Right lobe of liver (tissue), 6 donors: ENCODE measurements at regions not wholly inside any gene's neighbourhood (a gene's known extent, or its start where the extent isn't known, plus 50 kb on each side); places are given as distances from the start of the nearest gene placed in this dataset.
A peak's percentile ranks its signal among the peaks of the same experiment; 100 is the strongest.

ENCODE experiments used
- ATAC-seq, 4 donors: fragments of 200-7000 bp; cut with Tn5 transposase; one replicate each; pipeline ENCODE4 v1.9.1; 2020; ENCODE audit warnings: mild to moderate bottlenecking in 4 of 4, moderate library complexity in 4 of 4
- DNase-seq, 3 donors: peaks; one replicate each; pipeline ENCODE4 v3.0.0-alpha.2; 2020
- H3K27ac ChIP-seq, 3 donors: fragments of 200-600 bp; one replicate each; pipeline ENCODE4 v1.8.0; 2022
- H3K27me3 ChIP-seq, 2 donors: fragments of 200-600 bp; one replicate each; pipeline ENCODE4 v1.8.0; 2022
- H3K36me3 ChIP-seq, 4 donors: fragments of 200-600 bp; sonication (generic) in 1 of 4; one replicate each; pipeline versions ENCODE4 v1.5.1 to v1.8.0; 2017 to 2022; ENCODE audit warnings: control low read depth in 1 of 4
- H3K4me1 ChIP-seq, 4 donors: fragments of 200-600 bp; sonication (generic) in 1 of 4; one replicate each; pipeline versions ENCODE4 v1.5.1 to v1.8.0; 2017 to 2022; ENCODE audit warnings: control low read depth in 1 of 4
- H3K4me3 ChIP-seq, 3 donors: fragments of 200-600 bp; one replicate each; pipeline ENCODE4 v1.8.0; 2022
- H3K9me3 ChIP-seq, 4 donors: fragments of 200-600 bp; sonication (generic) in 1 of 4; one replicate each; pipeline versions ENCODE4 v1.5.1 to v1.8.0; 2017 to 2022; ENCODE audit warnings: control low read depth in 1 of 4
- POLR2A ChIP-seq: fragments of 450-650 bp; IDR thresholded peaks from one replicate; pipeline ENCODE4 v1.6.1; 2017; ENCODE audit warnings: antibody characterized with exemption, mild to moderate bottlenecking
- WGBS: methylation state at CpG from one replicate; pipeline ENCODE4 v1.1.6; 2018; ENCODE audit warnings: low coverage, low lambda C conversion rate; ENCODE audit not compliant: insufficient coverage; ENCODE audit errors: missing lambda C conversion rate; 5-methylcytosine and 5-hydroxymethylcytosine counted together
- intact Hi-C, 2 donors: fragments of 100-400 bp; cut with DNase I; formaldehyde crosslinking; loops; one replicate each; pipeline versions ENCODE4 v1.11.2 to v1.14.1; 2022
- TF ChIP-seq, protein P1 (sequence below), 4 donors: fragments of 200-600 bp in 3 of 4; fragments of 450-650 bp in 1 of 4; IDR thresholded peaks; one replicate each; pipeline versions ENCODE4 v1.5.1 to v1.8.0; 2016 to 2022; ENCODE audit warnings: antibody characterized with exemption in 4 of 4, mild to moderate bottlenecking in 2 of 4
- donor health status: DM: no; HTN: yes; CAD: no.
- donor health status: DM: no; HTN: no; CAD: no.
- donor health status: DM: no; HTN: no; CAD: no.
- donor health status: DM: no; HTN: yes; CAD: no.
- donor health status: DM: no; HTN: yes; CAD: no.

GRCh38 chr3:110193074-110193473, 855.7 kb upstream of the DPPA4 start:
- no peaks in the 10 kb centered on the region for H3K36me3 ChIP-seq
- H3K27ac ChIP-seq: no peak overlapping the region
- intact Hi-C loops: no loop called here
- no peaks in the 10 kb centered on the region for H3K4me1 ChIP-seq
- DNase-seq (no peak), ATAC-seq (no peak)
- TF ChIP-seq, protein P1, sequence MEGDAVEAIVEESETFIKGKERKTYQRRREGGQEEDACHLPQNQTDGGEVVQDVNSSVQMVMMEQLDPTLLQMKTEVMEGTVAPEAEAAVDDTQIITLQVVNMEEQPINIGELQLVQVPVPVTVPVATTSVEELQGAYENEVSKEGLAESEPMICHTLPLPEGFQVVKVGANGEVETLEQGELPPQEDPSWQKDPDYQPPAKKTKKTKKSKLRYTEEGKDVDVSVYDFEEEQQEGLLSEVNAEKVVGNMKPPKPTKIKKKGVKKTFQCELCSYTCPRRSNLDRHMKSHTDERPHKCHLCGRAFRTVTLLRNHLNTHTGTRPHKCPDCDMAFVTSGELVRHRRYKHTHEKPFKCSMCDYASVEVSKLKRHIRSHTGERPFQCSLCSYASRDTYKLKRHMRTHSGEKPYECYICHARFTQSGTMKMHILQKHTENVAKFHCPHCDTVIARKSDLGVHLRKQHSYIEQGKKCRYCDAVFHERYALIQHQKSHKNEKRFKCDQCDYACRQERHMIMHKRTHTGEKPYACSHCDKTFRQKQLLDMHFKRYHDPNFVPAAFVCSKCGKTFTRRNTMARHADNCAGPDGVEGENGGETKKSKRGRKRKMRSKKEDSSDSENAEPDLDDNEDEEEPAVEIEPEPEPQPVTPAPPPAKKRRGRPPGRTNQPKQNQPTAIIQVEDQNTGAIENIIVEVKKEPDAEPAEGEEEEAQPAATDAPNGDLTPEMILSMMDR (IDR thresholded peaks at IDR 0.05): no peak
- no peak for TF ChIP-seq POLR2A
- H3K9me3 ChIP-seq: peaks cover 0 to 6% (median 0%) of the 10 kb centered on the region in 4 donors
- H3K4me3 ChIP-seq: no peak overlapping the region
- WGBS: 62% methylated on average over 2 of the region's 2 CpGs
- no peaks in the 10 kb centered on the region for H3K27me3 ChIP-seq

- TF ChIP-seq, protein P1 (IDR thresholded peaks at IDR 0.05): no peak
- no peak for TF ChIP-seq POLR2A
- H3K9me3 ChIP-seq: no peaks in the 10 kb centered on the region
- 63% methylated on average over 8 of the region's 12 CpGs for WGBS
- no peak overlapping the region for H3K27ac ChIP-seq
- no peaks in the 10 kb centered on the region for H3K36me3 ChIP-seq
- intact Hi-C loops: no loop called here
- no peaks in the 10 kb centered on the region for H3K4me1 ChIP-seq
- DNase-seq (peak in 2 of 3 donors; percentile 6 to 33), ATAC-seq (peak in 1 of 4 donors; percentile 31)
- no peaks in the 10 kb centered on the region for H3K27me3 ChIP-seq
- H3K4me3 ChIP-seq: no peak overlapping the region
Measured at GRCh38 chr3:110198717-110199587, 861.6 kb upstream of the DPPA4 start.

GRCh38 chr3:110199588-110199943, 862.2 kb upstream of the DPPA4 start:
- Histone ChIP-seq H3K27ac (no peak overlapping the region), H3K4me1 (no peaks in the 10 kb centered on the region), H3K4me3 (no peak overlapping the region), H3K36me3 (no peaks in the 10 kb centered on the region), H3K27me3 (no peaks in the 10 kb centered on the region), H3K9me3 (no peaks in the 10 kb centered on the region)
- intact Hi-C loops: no loop called here
- no peak for ATAC-seq
- peak in 1 of 3 donors; percentile 8 for DNase-seq
- TF ChIP-seq, protein P1 (IDR thresholded peaks at IDR 0.05): no peak
- no peak for TF ChIP-seq POLR2A
- 67% methylated on average over 1 of the region's 2 CpGs for WGBS

DNA sequence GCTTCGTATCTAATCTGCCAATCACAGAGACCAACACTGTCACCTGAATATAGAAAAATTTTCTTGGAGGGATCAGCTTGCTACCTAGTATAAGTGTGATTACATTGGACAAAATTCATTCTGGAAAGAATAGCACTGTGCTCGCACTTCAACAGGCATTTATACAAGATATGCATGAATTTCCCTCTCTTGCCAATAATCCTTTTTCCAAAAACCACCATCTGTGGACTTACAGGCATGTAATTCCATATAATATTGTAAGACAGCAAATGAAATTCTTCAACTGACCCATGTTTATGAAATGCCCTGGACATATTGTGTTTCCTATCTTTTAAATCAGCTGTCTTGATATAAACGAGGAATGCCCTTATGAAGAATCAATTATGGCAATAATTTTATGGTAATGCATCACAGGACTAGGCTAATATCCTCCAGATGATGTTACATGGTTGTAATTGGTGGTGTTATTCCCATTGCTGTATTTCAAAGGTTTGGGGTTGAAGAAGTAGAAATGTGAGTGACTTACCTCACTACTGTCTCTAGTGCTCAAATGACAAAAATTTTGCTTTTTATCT, 861.4 kb upstream of the NECTIN3 start:
- ATAC-seq (no peak), DNase-seq (no peak)
- Histone ChIP-seq H3K4me3 (no peak overlapping the region), H3K9me3 (no peaks in the 10 kb centered on the region), H3K27ac (no peak overlapping the region), H3K4me1 (no peaks in the 10 kb centered on the region), H3K27me3 (no peaks in the 10 kb centered on the region), H3K36me3 (no peaks in the 10 kb centered on the region)
- TF ChIP-seq, protein P1 (IDR thresholded peaks at IDR 0.05): no peak
- no peak for TF ChIP-seq POLR2A
- intact Hi-C loops: no loop called here
- WGBS: 30% methylated on average over 3 of the region's 3 CpGs
